Lung (tissue), 11 donors: ENCODE measurements at regions not wholly inside any gene's neighbourhood (a gene's known extent, or its start where the extent isn't known, plus 50 kb on each side); places are given as distances from the start of the nearest gene placed in this dataset.

Experiments used
- ATAC-seq: fragments of 200-7000 bp; cut with Tn5 transposase; one replicate; pipeline ENCODE4 v1.9.1; 2020; ENCODE audit warnings: moderate number of reproducible peaks; ENCODE audit not compliant: insufficient read depth, low FRiP score
- DNase-seq, 3 donors: peaks; one replicate each; pipeline ENCODE4 v3.0.0-alpha.2; 2013 to 2017
- H3K27ac ChIP-seq, 2 donors: one replicate each; pipeline ENCODE4 v1.5.1; 2013; ENCODE audit warnings: mild to moderate bottlenecking in 2 of 2, moderate library complexity in 2 of 2, control low read depth in 1 of 2, inconsistent platforms in 1 of 2, low read depth in 1 of 2, low read length in 1 of 2
- H3K27me3 ChIP-seq, 3 donors: one replicate each; pipeline ENCODE4 v1.5.1; 2013; ENCODE audit warnings: low read length in 2 of 3; ENCODE audit not compliant: control insufficient read depth in 3 of 3, insufficient read depth in 3 of 3
- H3K36me3 ChIP-seq, 4 donors: one replicate each; pipeline ENCODE4 v1.5.1; 2013; ENCODE audit warnings: low read length in 4 of 4, mild to moderate bottlenecking in 1 of 4, moderate library complexity in 1 of 4; ENCODE audit not compliant: control insufficient read depth in 4 of 4, insufficient read depth in 4 of 4
- H3K4me1 ChIP-seq, 5 donors: one replicate each; pipeline ENCODE4 v1.5.1; 2013; ENCODE audit warnings: low read length in 5 of 5, mild to moderate bottlenecking in 2 of 5, moderate library complexity in 1 of 5; ENCODE audit not compliant: control insufficient read depth in 5 of 5, insufficient read depth in 5 of 5
- H3K4me3 ChIP-seq: one replicate; pipeline ENCODE4 v1.5.1; 2013; ENCODE audit warnings: mild to moderate bottlenecking, control low read depth, moderate library complexity
- H3K9ac ChIP-seq, 2 donors: one replicate each; pipeline ENCODE4 v1.5.1; 2013; ENCODE audit warnings: low read length in 2 of 2, control low read depth in 1 of 2; ENCODE audit not compliant: insufficient read depth in 1 of 2
- H3K9me3 ChIP-seq, 4 donors: one replicate each; pipeline ENCODE4 v1.5.1; 2013; ENCODE audit warnings: low read length in 3 of 4, mild to moderate bottlenecking in 1 of 4, moderate library complexity in 1 of 4; ENCODE audit not compliant: control insufficient read depth in 4 of 4, insufficient read depth in 3 of 4
- CTCF ChIP-seq: IDR thresholded peaks from 2 replicates; pipeline ENCODE4 v1.5.1; 2012; ENCODE audit warnings: mild to moderate bottlenecking; ENCODE audit errors: control extremely low read depth, extremely low read depth
- WGBS, 2 donors: extraction: QIAGEN DNeasy Blood & Tissue Kit; methylation state at CpG; one replicate each; pipeline ENCODE4 v1.1.7; 2013; 5-methylcytosine and 5-hydroxymethylcytosine counted together
- donor health status: control.
- donor health status: control.
- donor health status: Bipolar disorder and iron deficiency.
- donor health status: healthy.
- donor health status: DM: yes; HTN: yes; CAD: no.

GRCh38 chr2:234885118-234885517, 66.7 kb upstream of the SH3BP4 start:
- no peak overlapping the region for H3K27ac ChIP-seq
- no peak for TF ChIP-seq CTCF
- no peaks in the 10 kb centered on the region for H3K27me3 ChIP-seq
- H3K4me1 ChIP-seq = peaks cover 0 to 20% (median 5%) of the 10 kb centered on the region in 5 donors
- 95 to 96% methylated on average over 7 of the region's 7 CpGs for WGBS, 2 donors
- no peaks in the 10 kb centered on the region for H3K36me3 ChIP-seq
- H3K4me3 ChIP-seq = no peak overlapping the region
- DNase-seq (no peak), ATAC-seq (no peak)
- H3K9ac ChIP-seq = no peak overlapping the region
- H3K9me3 ChIP-seq = no peaks in the 10 kb centered on the region

GRCh38 chr2:234884591-234884990, 67.2 kb upstream of the SH3BP4 start:
- Histone ChIP-seq H3K36me3 (no peaks in the 10 kb centered on the region), H3K4me1 (peaks cover 0 to 20% (median 5%) of the 10 kb centered on the region in 5 donors), H3K9me3 (no peaks in the 10 kb centered on the region), H3K9ac (no peak overlapping the region), H3K4me3 (no peak overlapping the region), H3K27me3 (no peaks in the 10 kb centered on the region), H3K27ac (no peak overlapping the region)
- no peak for DNase-seq
- WGBS, 2 donors = 93 to 94% methylated on average over 7 of the region's 7 CpGs
- no peak for ATAC-seq
- TF ChIP-seq CTCF = no peak

GRCh38 chr2:234881413-234882241, 70.2 kb upstream of the SH3BP4 start:
- Histone ChIP-seq H3K36me3 (no peaks in the 10 kb centered on the region), H3K9ac (peak overlapping the region in 1 of 2 donors; percentile 18), H3K9me3 (no peaks in the 10 kb centered on the region), H3K27me3 (no peaks in the 10 kb centered on the region), H3K27ac (no peak overlapping the region), H3K4me1 (peaks cover 0 to 20% (median 5%) of the 10 kb centered on the region in 5 donors), H3K4me3 (no peak overlapping the region)
- peak; percentile 93 to 96 (median 96) for DNase-seq
- peak; percentile 90 for ATAC-seq
- TF ChIP-seq CTCF = peak; percentile 56
- WGBS, 2 donors = 38 to 64% methylated on average over 8 of the region's 8 CpGs
